Mesothelial cell of epicardium (in vitro differentiated cells): ENCODE measurements at regions not wholly inside any gene's neighbourhood (a gene's known extent, or its start where the extent isn't known, plus 50 kb on each side); places are given as distances from the start of the nearest gene placed in this dataset.
"Not testable (repeated sequence)": the region's sequence is repeated elsewhere in the genome, so short reads cannot be mapped to it uniquely, and the experiment has no call there.

Source experiments
- DNase-seq, 2 experiments: peaks; one replicate each; pipeline ENCODE4 v3.0.0; 2021; ENCODE audit warnings: low spot score in 2 of 2; ENCODE audit not compliant: unreplicated experiment in 2 of 2
- H3K27ac Mint-ChIP-seq: 2 replicates; pipeline ENCODE4 v1.8.0; 2021; ENCODE audit warnings: mixed read lengths
- H3K27me3 Mint-ChIP-seq: 2 replicates; pipeline ENCODE4 v1.8.0; 2021; ENCODE audit warnings: low read depth, mixed read lengths
- H3K36me3 Mint-ChIP-seq: 2 replicates; pipeline ENCODE4 v1.8.0; 2021; ENCODE audit warnings: mixed read lengths
- H3K4me1 Mint-ChIP-seq: 2 replicates; pipeline ENCODE4 v1.8.0; 2021; ENCODE audit warnings: mixed read lengths
- H3K4me3 Mint-ChIP-seq: 2 replicates; pipeline ENCODE4 v1.8.0; 2021; ENCODE audit warnings: mild to moderate bottlenecking, moderate library complexity, mixed read lengths
- H3K9me3 Mint-ChIP-seq: 2 replicates; pipeline ENCODE4 v1.8.0; 2021; ENCODE audit warnings: mixed read lengths
- TF ChIP-seq, protein P1 (sequence below): fragments of 200-600 bp; sonication (generic); IDR thresholded peaks from one replicate; pipeline ENCODE4 v1.5.0; 2021; ENCODE audit warnings: antibody characterized with exemption; ENCODE audit not compliant: unreplicated experiment

DNA sequence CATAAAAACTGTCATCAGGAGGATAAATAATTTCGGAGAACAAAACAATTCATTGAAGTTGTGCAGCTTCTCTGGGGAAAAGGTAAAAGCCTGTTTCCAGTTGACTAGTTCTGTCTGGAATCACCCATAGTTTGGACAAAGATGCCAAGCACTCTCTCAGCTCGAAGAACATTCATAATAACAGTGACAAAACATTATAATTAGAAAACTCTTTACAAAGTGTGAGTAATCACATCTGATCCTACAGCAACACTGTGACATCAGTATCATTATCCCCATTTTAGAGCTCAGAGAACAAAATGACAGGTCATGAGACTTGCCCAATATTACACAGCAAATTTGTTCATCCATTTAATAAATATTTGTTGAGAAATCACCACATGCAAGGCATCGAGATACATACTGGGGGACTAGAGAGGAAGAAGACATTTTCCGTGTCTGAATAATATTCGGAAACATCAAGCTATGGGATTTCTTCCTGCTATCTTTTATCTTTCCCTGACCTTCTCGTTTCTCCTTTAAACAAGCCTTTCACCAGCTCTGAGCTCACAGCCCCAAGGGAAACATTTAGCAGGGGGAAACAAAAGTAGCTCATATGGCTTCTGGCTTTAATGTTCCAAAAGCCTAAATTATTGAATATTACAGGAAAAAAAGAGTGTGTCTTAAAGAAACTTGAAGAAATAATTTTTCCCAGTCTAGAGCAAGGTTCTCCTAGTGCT lies 123.3 kb upstream of the GHITM start:
- no peak overlapping the region for H3K27ac Mint-ChIP-seq
- peaks cover 13% of the 10 kb centered on the region for H3K9me3 Mint-ChIP-seq
- no peak overlapping the region for H3K4me3 Mint-ChIP-seq
- TF ChIP-seq, protein P1, sequence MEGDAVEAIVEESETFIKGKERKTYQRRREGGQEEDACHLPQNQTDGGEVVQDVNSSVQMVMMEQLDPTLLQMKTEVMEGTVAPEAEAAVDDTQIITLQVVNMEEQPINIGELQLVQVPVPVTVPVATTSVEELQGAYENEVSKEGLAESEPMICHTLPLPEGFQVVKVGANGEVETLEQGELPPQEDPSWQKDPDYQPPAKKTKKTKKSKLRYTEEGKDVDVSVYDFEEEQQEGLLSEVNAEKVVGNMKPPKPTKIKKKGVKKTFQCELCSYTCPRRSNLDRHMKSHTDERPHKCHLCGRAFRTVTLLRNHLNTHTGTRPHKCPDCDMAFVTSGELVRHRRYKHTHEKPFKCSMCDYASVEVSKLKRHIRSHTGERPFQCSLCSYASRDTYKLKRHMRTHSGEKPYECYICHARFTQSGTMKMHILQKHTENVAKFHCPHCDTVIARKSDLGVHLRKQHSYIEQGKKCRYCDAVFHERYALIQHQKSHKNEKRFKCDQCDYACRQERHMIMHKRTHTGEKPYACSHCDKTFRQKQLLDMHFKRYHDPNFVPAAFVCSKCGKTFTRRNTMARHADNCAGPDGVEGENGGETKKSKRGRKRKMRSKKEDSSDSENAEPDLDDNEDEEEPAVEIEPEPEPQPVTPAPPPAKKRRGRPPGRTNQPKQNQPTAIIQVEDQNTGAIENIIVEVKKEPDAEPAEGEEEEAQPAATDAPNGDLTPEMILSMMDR: no peak
- no peaks in the 10 kb centered on the region for H3K4me1 Mint-ChIP-seq
- no peaks in the 10 kb centered on the region for H3K36me3 Mint-ChIP-seq
- DNase-seq: no peak
- H3K27me3 Mint-ChIP-seq: peaks cover 43% of the 10 kb centered on the region

DNA sequence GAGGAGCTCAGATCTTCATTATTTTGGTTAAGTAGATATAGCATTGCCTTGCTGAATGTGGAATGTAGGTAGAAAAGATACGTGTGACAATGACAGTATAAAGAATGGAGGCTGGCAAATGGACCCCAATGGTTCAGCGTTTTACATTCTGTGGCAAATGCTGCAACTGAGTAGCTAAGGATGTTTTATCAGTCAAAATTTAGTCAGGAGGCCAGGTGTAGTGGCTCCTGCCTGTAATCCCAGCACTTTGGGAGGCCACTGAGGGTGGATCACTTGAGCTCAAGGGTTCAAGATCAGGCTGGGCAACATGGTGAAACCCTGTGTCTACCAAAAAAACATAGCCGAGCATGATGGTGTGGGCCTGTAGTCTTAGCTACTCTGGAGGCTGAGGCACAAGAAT lies 120.5 kb upstream of the GHITM start:
- no peak overlapping the region for H3K27ac Mint-ChIP-seq
- no peaks in the 10 kb centered on the region for H3K4me1 Mint-ChIP-seq
- peaks cover 35% of the 10 kb centered on the region for H3K9me3 Mint-ChIP-seq
- peaks cover 28% of the 10 kb centered on the region for H3K27me3 Mint-ChIP-seq
- no peak for DNase-seq
- H3K4me3 Mint-ChIP-seq: no peak overlapping the region
- peaks cover under 1% of the 10 kb centered on the region for H3K36me3 Mint-ChIP-seq
- TF ChIP-seq, protein P1: no peak

DNA sequence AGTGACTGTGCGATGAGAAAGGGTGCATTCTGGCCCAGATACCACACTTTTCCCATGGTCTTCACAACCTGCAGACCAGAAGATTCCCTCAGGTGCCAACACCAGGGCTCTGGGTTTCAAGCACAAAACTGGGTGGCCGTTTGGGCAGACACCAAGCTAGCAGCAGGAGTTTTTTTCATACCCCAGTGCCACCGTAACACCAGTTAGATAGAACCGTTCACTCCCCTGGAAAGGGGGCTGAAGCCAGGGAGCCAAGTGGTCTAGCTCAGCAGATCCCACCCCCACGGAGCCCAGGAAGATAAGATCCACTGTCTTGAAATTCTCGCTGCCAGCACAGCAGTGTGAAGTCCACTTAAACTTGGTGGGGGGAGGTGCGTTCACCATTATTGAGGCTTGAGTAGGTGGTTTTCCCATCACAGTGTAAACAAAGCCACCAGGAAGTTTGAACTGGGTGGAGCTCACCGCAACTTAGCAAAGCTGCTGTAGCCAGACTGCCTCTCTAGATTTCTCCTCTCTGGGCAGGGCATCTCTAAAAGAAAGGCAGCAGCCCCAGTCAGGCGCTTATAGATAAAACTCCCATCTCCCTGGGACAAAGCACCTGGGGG lies 119.4 kb upstream of the GHITM start:
- Mint-ChIP-seq H3K9me3 (peaks cover 46% of the 10 kb centered on the region), H3K27me3 (peaks cover 23% of the 10 kb centered on the region)
- not testable (repeated sequence) for H3K36me3 Mint-ChIP-seq, H3K4me3 Mint-ChIP-seq, H3K4me1 Mint-ChIP-seq, H3K27ac Mint-ChIP-seq, DNase-seq

- DNase-seq: no peak
These were observed 112.5 kb upstream of the GHITM start for GRCh38 chr10:84026821-84027257.

GRCh38 chr10:84029840-84030239 lies 109.5 kb upstream of the GHITM start:
- TF ChIP-seq, protein P1: no peak
- Mint-ChIP-seq H3K27me3 (no peaks in the 10 kb centered on the region), H3K36me3 (no peaks in the 10 kb centered on the region), H3K4me3 (no peak overlapping the region), H3K9me3 (peaks cover 6% of the 10 kb centered on the region), H3K27ac (no peak overlapping the region), H3K4me1 (no peaks in the 10 kb centered on the region)
- no peak for DNase-seq

More at GRCh38 chr10:84026821-84027257, 112.5 kb upstream of the GHITM start:
- Mint-ChIP-seq H3K9me3 (peaks cover 33% of the 10 kb centered on the region), H3K27ac (no peak overlapping the region), H3K4me1 (no peaks in the 10 kb centered on the region), H3K27me3 (no peaks in the 10 kb centered on the region), H3K4me3 (no peak overlapping the region), H3K36me3 (peaks cover 1% of the 10 kb centered on the region)
- TF ChIP-seq, protein P1: peak; percentile 77

- Mint-ChIP-seq H3K27me3 (peaks cover 8% of the 10 kb centered on the region), H3K27ac (no peak overlapping the region), H3K36me3 (no peaks in the 10 kb centered on the region), H3K4me3 (no peak overlapping the region), H3K4me1 (no peaks in the 10 kb centered on the region), H3K9me3 (peaks cover 6% of the 10 kb centered on the region)
- TF ChIP-seq, protein P1: no peak
- DNase-seq: no peak
These were observed 101.3 kb upstream of the GHITM start for GRCh38 chr10:84038035-84038434.
